Glutamatergic neuron (in vitro differentiated cells): ENCODE measurements at regions not wholly inside any gene's neighbourhood (a gene's known extent, or its start where the extent isn't known, plus 50 kb on each side); places are given as distances from the start of the nearest gene placed in this dataset.

Source experiments
- DNase-seq: peaks from one replicate; pipeline ENCODE4 v3.0.0; 2022
- H3K27ac Mint-ChIP-seq: one replicate; pipeline ENCODE4 v1.8.0; 2020; ENCODE audit warnings: mild to moderate bottlenecking, mixed read lengths, inconsistent platforms; ENCODE audit not compliant: unreplicated experiment
- H3K27me3 Mint-ChIP-seq: one replicate; pipeline ENCODE4 v1.8.0; 2020; ENCODE audit warnings: mild to moderate bottlenecking, moderate library complexity, mixed read lengths, inconsistent platforms; ENCODE audit not compliant: unreplicated experiment
- H3K36me3 Mint-ChIP-seq: one replicate; pipeline ENCODE4 v1.8.0; 2020; ENCODE audit warnings: mild to moderate bottlenecking, mixed read lengths, inconsistent platforms; ENCODE audit not compliant: unreplicated experiment
- H3K4me1 Mint-ChIP-seq: one replicate; pipeline ENCODE4 v1.8.0; 2020; ENCODE audit warnings: mild to moderate bottlenecking, low read depth, mixed read lengths, inconsistent platforms; ENCODE audit not compliant: unreplicated experiment
- H3K4me3 Mint-ChIP-seq: one replicate; pipeline ENCODE4 v1.8.0; 2020; ENCODE audit warnings: mild to moderate bottlenecking, mixed read lengths, inconsistent platforms; ENCODE audit not compliant: unreplicated experiment
- H3K9me3 Mint-ChIP-seq: one replicate; pipeline ENCODE4 v1.8.0; 2020; ENCODE audit warnings: mild to moderate bottlenecking, moderate library complexity, mixed read lengths, inconsistent platforms; ENCODE audit not compliant: unreplicated experiment
- CTCF ChIP-seq: fragments of 200-600 bp; sonication (generic); IDR thresholded peaks from one replicate; pipeline ENCODE4 v1.5.0; 2021; ENCODE audit not compliant: partially characterized antibody, unreplicated experiment

- Mint-ChIP-seq H3K4me3 (peak overlapping the region; percentile 69), H3K36me3 (peaks cover 8% of the 10 kb centered on the region), H3K9me3 (peaks cover 3% of the 10 kb centered on the region), H3K27ac (no peak overlapping the region), H3K27me3 (peaks cover 7% of the 10 kb centered on the region), H3K4me1 (peaks cover 19% of the 10 kb centered on the region)
- DNase-seq = no peak
- TF ChIP-seq CTCF = no peak
These were observed 78.4 kb upstream of the MED9 start for GRCh38 chr17:17398188-17398942.

GRCh38 chr17:17398943-17399926 is 77.6 kb upstream of the MED9 start:
- Mint-ChIP-seq H3K27ac (no peak overlapping the region), H3K9me3 (peaks cover 3% of the 10 kb centered on the region), H3K36me3 (peaks cover 4% of the 10 kb centered on the region), H3K4me3 (no peak overlapping the region), H3K27me3 (peaks cover 9% of the 10 kb centered on the region), H3K4me1 (peaks cover 27% of the 10 kb centered on the region)
- DNase-seq = no peak
- no peak for TF ChIP-seq CTCF

GRCh38 chr17:17400070-17400469 is 76.7 kb upstream of the MED9 start:
- H3K9me3 Mint-ChIP-seq = peaks cover 6% of the 10 kb centered on the region
- no peak for TF ChIP-seq CTCF
- peaks cover 9% of the 10 kb centered on the region for H3K27me3 Mint-ChIP-seq
- H3K36me3 Mint-ChIP-seq = peaks cover 4% of the 10 kb centered on the region
- no peak overlapping the region for H3K27ac Mint-ChIP-seq
- no peak for DNase-seq
- peaks cover 33% of the 10 kb centered on the region for H3K4me1 Mint-ChIP-seq
- H3K4me3 Mint-ChIP-seq = no peak overlapping the region

- peak overlapping the region; percentile 43 for H3K27ac Mint-ChIP-seq
- no peak for DNase-seq
- H3K4me3 Mint-ChIP-seq = no peak overlapping the region
- peaks cover 33% of the 10 kb centered on the region for H3K4me1 Mint-ChIP-seq
- TF ChIP-seq CTCF = no peak
- H3K27me3 Mint-ChIP-seq = peaks cover 9% of the 10 kb centered on the region
- peaks cover 4% of the 10 kb centered on the region for H3K36me3 Mint-ChIP-seq
- H3K9me3 Mint-ChIP-seq = peaks cover 6% of the 10 kb centered on the region
These were observed 76.1 kb upstream of the MED9 start for GRCh38 chr17:17400566-17401184.
